ENCODE measurements at regions not wholly inside any gene's neighbourhood (a gene's known extent, or its start where the extent isn't known, plus 50 kb on each side); places are given as distances from the start of the nearest gene placed in this dataset.

GRCh38 chr18:67977067-67977616, 460.6 kb upstream of the DSEL start:
- DNase-seq (ENCODE audit: low spot score) = no peak

- no peak for DNase-seq (ENCODE audit: low spot score)
These were observed 457.4 kb upstream of the DSEL start for GRCh38 chr18:67973916-67974315.

GRCh38 chr18:67969458-67969857, 452.9 kb upstream of the DSEL start:
- DNase-seq (ENCODE audit: low spot score) = no peak

- no peak for DNase-seq (ENCODE audit: low spot score)
These were observed 449.7 kb upstream of the DSEL start for GRCh38 chr18:67966224-67966623.

GRCh38 chr18:67964462-67964861, 447.9 kb upstream of the DSEL start:
- DNase-seq (ENCODE audit: low spot score) = no peak

- no peak for DNase-seq (ENCODE audit: low spot score)
These were observed 445.4 kb upstream of the DSEL start for GRCh38 chr18:67961701-67962440.

- DNase-seq (ENCODE audit: low spot score) = no peak
These were observed 441.2 kb upstream of the DSEL start for GRCh38 chr18:67957684-67958083.

- no peak for DNase-seq (ENCODE audit: low spot score)
These were observed 438.1 kb upstream of the DSEL start for GRCh38 chr18:67954594-67954993.

- no peak for DNase-seq (ENCODE audit: low spot score)
These were observed 434.6 kb upstream of the DSEL start for GRCh38 chr18:67951137-67951536.

- no peak for DNase-seq (ENCODE audit: low spot score)
These were observed 422.1 kb upstream of the DSEL start for GRCh38 chr18:67938660-67939059.

GRCh38 chr18:67935638-67936037, 419.1 kb upstream of the DSEL start:
- DNase-seq (ENCODE audit: low spot score) = no peak

GRCh38 chr18:67933271-67933670, 416.8 kb upstream of the DSEL start:
- no peak for DNase-seq (ENCODE audit: low spot score)

- DNase-seq (ENCODE audit: low spot score) = no peak
These were observed 415.8 kb upstream of the DSEL start for GRCh38 chr18:67932271-67932670.

- no peak for DNase-seq (ENCODE audit: low spot score)
These were observed 410.7 kb upstream of the DSEL start for GRCh38 chr18:67926929-67927864.

- no peak for DNase-seq (ENCODE audit: low spot score)
These were observed 408.1 kb upstream of the DSEL start for GRCh38 chr18:67924656-67925055.

GRCh38 chr18:67919316-67919715, 402.8 kb upstream of the DSEL start:
- DNase-seq (ENCODE audit: low spot score) = no peak

GRCh38 chr18:67916097-67916496, 399.6 kb upstream of the DSEL start:
- peak; percentile 15 for DNase-seq (ENCODE audit: low spot score)

GRCh38 chr18:67913040-67913439, 396.5 kb upstream of the DSEL start:
- no peak for DNase-seq (ENCODE audit: low spot score)

- no peak for DNase-seq (ENCODE audit: low spot score)
These were observed 385.1 kb upstream of the DSEL start for GRCh38 chr18:67901573-67901972.

- DNase-seq (ENCODE audit: low spot score) = no peak
These were observed 379.9 kb upstream of the DSEL start for GRCh38 chr18:67896451-67896850.

- DNase-seq (ENCODE audit: low spot score) = no peak
These were observed 377.4 kb upstream of the DSEL start for GRCh38 chr18:67893916-67894315.

GRCh38 chr18:67876871-67877270, 360.4 kb upstream of the DSEL start:
- no peak for DNase-seq (ENCODE audit: low spot score)

- no peak for DNase-seq (ENCODE audit: low spot score)
These were observed 359.4 kb upstream of the DSEL start for GRCh38 chr18:67875944-67876343.

Measured in H4 (cell line).